ENCODE measurements at regions not wholly inside any gene's neighbourhood (a gene's known extent, or its start where the extent isn't known, plus 50 kb on each side); places are given as distances from the start of the nearest gene placed in this dataset.

GRCh38 chr14:42334931-42335330 lies 728.3 kb downstream of the LRFN5 start:
- WGBS (ENCODE audit: low lambda C conversion rate): 11% methylated on average over 2 of the region's 2 CpGs

More at GRCh38 chr14:42334931-42335330, 728.3 kb downstream of the LRFN5 start:
- Histone ChIP-seq H3K9me3 (no peaks in the 10 kb centered on the region), H3K4me2 (no peak overlapping the region), H2AFZ (ENCODE audit: low read depth) (no peak overlapping the region), H3K27ac (ENCODE audit: low read depth in 2 of 2, low read length in 1 of 2) (no peak overlapping the region), H3K9ac (no peak overlapping the region), H3K27me3 (ENCODE audit: insufficient read depth) (no peaks in the 10 kb centered on the region), H3K4me3 (ENCODE audit: low read depth in 2 of 2, low read length in 1 of 2) (no peak overlapping the region), H3K36me3 (replicated peaks in 1 of 2; ENCODE audit: control insufficient read depth in 1 of 2, insufficient read depth in 2 of 2, low read length in 1 of 2) (no peaks in the 10 kb centered on the region), H3F3A (replicated peaks; ENCODE audit: insufficient read depth) (no peaks in the 10 kb centered on the region), H4K20me1 (ENCODE audit: insufficient read depth) (no peaks in the 10 kb centered on the region), H3K79me2 (ENCODE audit: insufficient read depth) (no peaks in the 10 kb centered on the region), H3K4me1 (ENCODE audit: control insufficient read depth in 1 of 2, insufficient read depth in 2 of 2, low read depth in 1 of 2, low read length in 1 of 2) (no peaks in the 10 kb centered on the region), H3K9me2 (no peaks in the 10 kb centered on the region)
- no peak for DNase-seq
- TF ChIP-seq REST (IDR thresholded peaks at IDR 0.05; ENCODE audit: low read depth, low read length) (no peak), ZBTB33 (IDR thresholded peaks at IDR 0.05; ENCODE audit: borderline replicate concordance, low read depth) (no peak), EZH2phosphoT487 (IDR thresholded peaks at IDR 0.05; ENCODE audit: borderline replicate concordance, low read depth) (no peak), GATA2 (CRISPR knock-in tag; IDR thresholded peaks at IDR 0.05) (no peak), IRF3 (IDR thresholded peaks at IDR 0.05; ENCODE audit: low read depth, low read length) (no peak), POLR2AphosphoS5 (IDR thresholded peaks at IDR 0.05; ENCODE audit: low read depth, low read length) (no peak), TAF1 (IDR thresholded peaks at IDR 0.05; ENCODE audit: borderline replicate concordance, low read depth, low read length) (no peak), TCF12 (IDR thresholded peaks at IDR 0.05) (no peak), FOSL2 (IDR thresholded peaks at IDR 0.05; ENCODE audit: borderline replicate concordance, low read depth) (no peak), RXRA (IDR thresholded peaks at IDR 0.05; ENCODE audit: borderline replicate concordance, low read depth) (no peak)
- ChIA-PET POLR2A (no interaction called here), CTCF (no interaction called here)

Measured in SK-N-SH (cell line).